ENCODE measurements at regions not wholly inside any gene's neighbourhood (a gene's known extent, or its start where the extent isn't known, plus 50 kb on each side); places are given as distances from the start of the nearest gene placed in this dataset.

DNA sequence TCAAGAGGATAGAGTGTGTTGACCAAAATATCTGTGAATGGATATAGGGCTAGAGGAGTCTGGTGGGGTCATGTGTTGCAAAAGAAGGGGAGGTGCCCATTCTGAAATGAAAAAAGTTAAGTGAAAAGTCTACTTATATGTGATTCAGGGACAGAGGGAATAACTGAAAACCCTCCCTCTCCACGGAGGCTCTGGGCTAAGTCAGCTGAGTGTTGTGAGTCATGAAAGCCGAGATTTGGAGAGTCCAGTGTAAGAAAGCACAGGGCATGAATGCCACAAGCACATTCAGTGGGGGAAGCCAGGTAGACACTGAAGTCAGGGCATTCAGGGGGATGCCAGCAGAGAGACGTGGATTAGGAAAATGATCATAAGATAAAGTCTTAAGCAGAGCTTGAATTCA lies 871.9 kb downstream of the TSN start:
- CTCF ChIA-PET (ENCODE audit: low intra/inter-chr PET ratio) = no interaction called here
- FAIRE-seq (no peak), ATAC-seq (no peak), DNase-seq (ENCODE audit: extremely low read depth in 1 of 4, low spot score in 3 of 4) (no peak)
- in situ Hi-C loops (cut with MboI) = no loop called here
- Histone ChIP-seq H3K36me3 (ENCODE audit: control insufficient read depth, insufficient read depth, low read length) (no peaks in the 10 kb centered on the region), H3K27me3 (ENCODE audit: control insufficient read depth in 2 of 2, insufficient read depth in 2 of 2, low read length in 2 of 2) (no peaks in the 10 kb centered on the region), H3K4me3 (no peak overlapping the region), H4K20me1 (replicated peaks; ENCODE audit: control insufficient read depth, insufficient read depth, low read length) (no peaks in the 10 kb centered on the region), H3K9me3 (replicated peaks; ENCODE audit: control insufficient read depth, insufficient read depth, low read depth, low read length) (no peaks in the 10 kb centered on the region), H3K4me2 (ENCODE audit: insufficient read depth, low read length) (no peak overlapping the region), H3K9ac (ENCODE audit: insufficient read depth in 1 of 2, low read depth in 2 of 2, low read length in 2 of 2) (no peak overlapping the region), H2AFZ (ENCODE audit: low read depth, low read length) (no peak overlapping the region), H3K27ac (ENCODE audit: extremely low read depth, low read depth, low read length) (no peak overlapping the region), H3K9me1 (ENCODE audit: control insufficient read depth, insufficient read depth, low read length) (no peaks in the 10 kb centered on the region), H3K4me1 (replicated peaks in 1 of 2; ENCODE audit: control insufficient read depth in 2 of 2, insufficient read depth in 2 of 2, low read length in 2 of 2) (no peaks in the 10 kb centered on the region), H3K79me2 (ENCODE audit: control insufficient read depth, insufficient read depth, low read length) (no peaks in the 10 kb centered on the region)
- TF ChIP-seq GABPB1 (CRISPR knock-in tag; IDR thresholded peaks at IDR 0.05) (no peak), STAT5A (IDR thresholded peaks at IDR 0.05; ENCODE audit: borderline replicate concordance, low read length) (no peak), ETV5 (CRISPR knock-in tag; IDR thresholded peaks at IDR 0.05; ENCODE audit: low read depth) (no peak), NCOA1 (IDR thresholded peaks at IDR 0.05; ENCODE audit: low read depth) (no peak), HDAC8 (tag; IDR thresholded peaks at IDR 0.05) (no peak), TAF1 (IDR thresholded peaks at IDR 0.05; ENCODE audit: control insufficient read depth, extremely low read depth, insufficient read depth, low read length, severe bottlenecking) (no peak), PHB (CRISPR knock-in tag; IDR thresholded peaks at IDR 0.05) (no peak)
- TF ChIP-seq, protein P1, sequence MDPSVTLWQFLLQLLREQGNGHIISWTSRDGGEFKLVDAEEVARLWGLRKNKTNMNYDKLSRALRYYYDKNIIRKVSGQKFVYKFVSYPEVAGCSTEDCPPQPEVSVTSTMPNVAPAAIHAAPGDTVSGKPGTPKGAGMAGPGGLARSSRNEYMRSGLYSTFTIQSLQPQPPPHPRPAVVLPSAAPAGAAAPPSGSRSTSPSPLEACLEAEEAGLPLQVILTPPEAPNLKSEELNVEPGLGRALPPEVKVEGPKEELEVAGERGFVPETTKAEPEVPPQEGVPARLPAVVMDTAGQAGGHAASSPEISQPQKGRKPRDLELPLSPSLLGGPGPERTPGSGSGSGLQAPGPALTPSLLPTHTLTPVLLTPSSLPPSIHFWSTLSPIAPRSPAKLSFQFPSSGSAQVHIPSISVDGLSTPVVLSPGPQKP (CRISPR knock-in tag; IDR thresholded peaks at IDR 0.05) = no peak
- TF ChIP-seq, protein P2, sequence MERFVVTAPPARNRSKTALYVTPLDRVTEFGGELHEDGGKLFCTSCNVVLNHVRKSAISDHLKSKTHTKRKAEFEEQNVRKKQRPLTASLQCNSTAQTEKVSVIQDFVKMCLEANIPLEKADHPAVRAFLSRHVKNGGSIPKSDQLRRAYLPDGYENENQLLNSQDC (CRISPR knock-in tag; IDR thresholded peaks at IDR 0.05) = no peak
- no TSS peak for BruUV-seq (replicated peaks)
- intact Hi-C loops (cut with micrococcal nuclease) = no loop called here
- 0% methylated on average over 3 of the region's 3 CpGs for WGBS (ENCODE audit: insufficient coverage, low coverage, missing lambda C conversion rate)
- POLR2A ChIA-PET = no interaction called here
